ENCODE measurements at regions not wholly inside any gene's neighbourhood (a gene's known extent, or its start where the extent isn't known, plus 50 kb on each side); places are given as distances from the start of the nearest gene placed in this dataset.

DNA sequence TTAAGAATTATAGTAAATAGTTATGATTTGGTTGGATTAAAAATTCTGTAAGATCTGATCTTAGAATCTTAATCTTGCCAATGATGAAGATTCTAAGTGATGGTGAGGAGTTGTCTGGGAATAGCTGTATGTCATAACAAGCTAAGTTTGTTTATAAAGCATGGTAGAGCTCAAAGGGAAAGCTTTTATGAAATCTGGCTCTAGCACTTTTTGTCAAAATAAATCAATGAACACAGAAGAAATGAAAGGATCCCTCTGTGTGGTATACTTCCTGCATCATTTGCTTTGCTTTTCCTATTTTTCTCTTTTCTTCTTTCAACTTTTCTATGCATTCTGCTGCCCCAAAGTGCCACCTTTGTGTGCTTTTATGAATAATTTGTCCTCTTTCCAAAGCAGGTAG lies 193.5 kb upstream of the FAT1 start:
- no peak overlapping the region for H2AK5ac ChIP-seq (ENCODE audit: low read depth, low read length)
- no peak overlapping the region for H4K5ac ChIP-seq (ENCODE audit: insufficient read length, low read depth, low read length)
- H3K23me2 ChIP-seq (ENCODE audit: low read depth, low read length) = no peaks in the 10 kb centered on the region
- no peak overlapping the region for H3K27ac ChIP-seq (ENCODE audit: low read depth, low read length)
- no peak overlapping the region for H2BK15ac ChIP-seq (ENCODE audit: low read length)
- H3K18ac ChIP-seq (ENCODE audit: extremely low read depth, low read length) = no peak overlapping the region
- H3K27me3 ChIP-seq (replicated peaks in 1 of 4; ENCODE audit: control insufficient read depth in 3 of 4, extremely low read depth in 1 of 4, insufficient read depth in 3 of 4, low read length in 3 of 4) = no peaks in the 10 kb centered on the region
- H4K91ac ChIP-seq (replicated peaks; ENCODE audit: insufficient read length, low read length) = no peak overlapping the region
- no peak overlapping the region for H2BK120ac ChIP-seq (replicated peaks; ENCODE audit: low read depth, low read length)
- no peak for FAIRE-seq
- H3K4me2 ChIP-seq (ENCODE audit: insufficient read depth in 1 of 2, low read depth in 2 of 2, low read length in 2 of 2) = no peak overlapping the region
- H3K9ac ChIP-seq (replicated peaks in 1 of 4; ENCODE audit: extremely low read depth in 1 of 4, low read depth in 3 of 4, low read length in 3 of 4) = no peak overlapping the region
- H2BK5ac ChIP-seq (ENCODE audit: low read depth, low read length) = no peak overlapping the region
- H3K4ac ChIP-seq (replicated peaks; ENCODE audit: insufficient read length, low read depth, low read length) = no peak overlapping the region
- no peak overlapping the region for H3K14ac ChIP-seq (ENCODE audit: insufficient read length)
- H2AFZ ChIP-seq (ENCODE audit: low read length) = no peak overlapping the region
- no peak overlapping the region for H4K8ac ChIP-seq (ENCODE audit: extremely low read depth, insufficient read depth, low read length)
- no peaks in the 10 kb centered on the region for H3K79me1 ChIP-seq (ENCODE audit: low read depth, low read length)
- H3K79me2 ChIP-seq (ENCODE audit: control insufficient read depth in 1 of 2, insufficient read depth in 2 of 2, low read length in 2 of 2) = no peaks in the 10 kb centered on the region
- no peak overlapping the region for H3K23ac ChIP-seq (ENCODE audit: insufficient read length)
- no peaks in the 10 kb centered on the region for H3K36me3 ChIP-seq (ENCODE audit: control insufficient read depth in 2 of 4, insufficient read depth in 4 of 4, low read length in 3 of 4)
- TF ChIP-seq, protein P1, sequence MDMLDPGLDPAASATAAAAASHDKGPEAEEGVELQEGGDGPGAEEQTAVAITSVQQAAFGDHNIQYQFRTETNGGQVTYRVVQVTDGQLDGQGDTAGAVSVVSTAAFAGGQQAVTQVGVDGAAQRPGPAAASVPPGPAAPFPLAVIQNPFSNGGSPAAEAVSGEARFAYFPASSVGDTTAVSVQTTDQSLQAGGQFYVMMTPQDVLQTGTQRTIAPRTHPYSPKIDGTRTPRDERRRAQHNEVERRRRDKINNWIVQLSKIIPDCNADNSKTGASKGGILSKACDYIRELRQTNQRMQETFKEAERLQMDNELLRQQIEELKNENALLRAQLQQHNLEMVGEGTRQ (IDR thresholded peaks at IDR 0.05; ENCODE audit: low read length) = no peak
- no peak for TF ChIP-seq CBX5 (IDR thresholded peaks at IDR 0.05; ENCODE audit: low read depth, low read length)
- TF ChIP-seq CHD1 (IDR thresholded peaks at IDR 0.05; ENCODE audit: low read depth, low read length) = no peak
- TF ChIP-seq, protein P2, sequence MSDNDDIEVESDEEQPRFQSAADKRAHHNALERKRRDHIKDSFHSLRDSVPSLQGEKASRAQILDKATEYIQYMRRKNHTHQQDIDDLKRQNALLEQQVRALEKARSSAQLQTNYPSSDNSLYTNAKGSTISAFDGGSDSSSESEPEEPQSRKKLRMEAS (IDR thresholded peaks at IDR 0.05) = no peak
- no peak for TF ChIP-seq EP300 (IDR thresholded peaks at IDR 0.05; ENCODE audit: borderline replicate concordance in 1 of 2, low read depth in 2 of 2, low read length in 2 of 2)
- TF ChIP-seq RBBP5 (IDR thresholded peaks at IDR 0.05; ENCODE audit: borderline replicate concordance, low read depth, low read length) = no peak
- no peak for TF ChIP-seq SP2 (IDR thresholded peaks at IDR 0.05; ENCODE audit: low read length)
- no peak for TF ChIP-seq POLR2AphosphoS5 (IDR thresholded peaks at IDR 0.05; ENCODE audit: low read depth, low read length)
- no peak for TF ChIP-seq MAFK (IDR thresholded peaks at IDR 0.05; ENCODE audit: low read depth, low read length)
- no peak for TF ChIP-seq CTBP2 (IDR thresholded peaks at IDR 0.05; ENCODE audit: borderline replicate concordance, insufficient read depth, insufficient read length, low read length)
- TF ChIP-seq, protein P3, sequence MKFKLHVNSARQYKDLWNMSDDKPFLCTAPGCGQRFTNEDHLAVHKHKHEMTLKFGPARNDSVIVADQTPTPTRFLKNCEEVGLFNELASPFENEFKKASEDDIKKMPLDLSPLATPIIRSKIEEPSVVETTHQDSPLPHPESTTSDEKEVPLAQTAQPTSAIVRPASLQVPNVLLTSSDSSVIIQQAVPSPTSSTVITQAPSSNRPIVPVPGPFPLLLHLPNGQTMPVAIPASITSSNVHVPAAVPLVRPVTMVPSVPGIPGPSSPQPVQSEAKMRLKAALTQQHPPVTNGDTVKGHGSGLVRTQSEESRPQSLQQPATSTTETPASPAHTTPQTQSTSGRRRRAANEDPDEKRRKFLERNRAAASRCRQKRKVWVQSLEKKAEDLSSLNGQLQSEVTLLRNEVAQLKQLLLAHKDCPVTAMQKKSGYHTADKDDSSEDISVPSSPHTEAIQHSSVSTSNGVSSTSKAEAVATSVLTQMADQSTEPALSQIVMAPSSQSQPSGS (IDR thresholded peaks at IDR 0.05; ENCODE audit: low read length) = no peak
- no peak for TF ChIP-seq ASH2L (IDR thresholded peaks at IDR 0.05; ENCODE audit: low read length)
- no peak overlapping the region for H2BK20ac ChIP-seq (ENCODE audit: low read length)
- H3K9me3 ChIP-seq (ENCODE audit: insufficient read depth in 2 of 2, low read depth in 1 of 2, low read length in 1 of 2) = no peaks in the 10 kb centered on the region
- no peak overlapping the region for H2BK12ac ChIP-seq (ENCODE audit: low read depth, low read length)
- peaks cover 0 to 7% (median 0%) of the 10 kb centered on the region in 4 experiments; a peak in 2 of 7 replicates for H3K4me1 ChIP-seq (replicated peaks in 1 of 4; ENCODE audit: control insufficient read depth in 3 of 4, insufficient read depth in 4 of 4, low read length in 3 of 4)
- no peak overlapping the region for H3K56ac ChIP-seq (replicated peaks; ENCODE audit: insufficient read length, low read depth, low read length)
- ChIA-PET CTCF (ENCODE audit: partially characterized antibody) (no interaction called here), POLR2A (ENCODE audit: partially characterized antibody) (no interaction called here)
- H4K20me1 ChIP-seq (replicated peaks in 1 of 2; ENCODE audit: control insufficient read depth in 1 of 2, insufficient read depth in 2 of 2, low read length in 2 of 2) = no peaks in the 10 kb centered on the region
- no peak overlapping the region for H3K4me3 ChIP-seq (ENCODE audit: extremely low read depth in 1 of 4, insufficient read depth in 2 of 4, low read depth in 3 of 4, low read length in 4 of 4)
- no peak for DNase-seq (ENCODE audit: low read depth in 1 of 2, low spot score in 2 of 2)

All from H1 (cell line).